HFFc6 (cell line): ENCODE measurements at regions not wholly inside any gene's neighbourhood (a gene's known extent, or its start where the extent isn't known, plus 50 kb on each side); places are given as distances from the start of the nearest gene placed in this dataset.
"Not testable (repeated sequence)": the region's sequence is repeated elsewhere in the genome, so short reads cannot be mapped to it uniquely, and the experiment has no call there.

Experiments used
- DNase-seq: peaks from one replicate; pipeline ENCODE4 v3.0.0-alpha.2; 2018
- H3K27ac Mint-ChIP-seq: 2 replicates; pipeline ENCODE4 v1.8.0; 2020; ENCODE audit warnings: mild to moderate bottlenecking, mixed read lengths
- H3K27me3 Mint-ChIP-seq: 2 replicates; pipeline ENCODE4 v1.8.0; 2021; ENCODE audit warnings: mild to moderate bottlenecking, moderate library complexity, mixed read lengths; ENCODE audit not compliant: insufficient read depth
- H3K36me3 Mint-ChIP-seq: 2 replicates; pipeline ENCODE4 v1.8.0; 2021; ENCODE audit warnings: low read depth, mixed read lengths
- H3K4me1 Mint-ChIP-seq: 2 replicates; pipeline ENCODE4 v1.8.0; 2020; ENCODE audit warnings: low read depth, mixed read lengths
- H3K4me3 Mint-ChIP-seq: 2 replicates; pipeline ENCODE4 v1.8.0; 2020; ENCODE audit warnings: mild to moderate bottlenecking, moderate library complexity, mixed read lengths
- H3K9me3 Mint-ChIP-seq: 2 replicates; pipeline ENCODE4 v1.8.0; 2020; ENCODE audit warnings: mild to moderate bottlenecking, mixed read lengths
- CTCF ChIP-seq: fragments of 200-600 bp; sonication (generic); IDR thresholded peaks from 2 replicates; pipeline ENCODE4 v1.5.0; 2021; ENCODE audit warnings: antibody characterized with exemption, mild to moderate bottlenecking

- TF ChIP-seq CTCF, result peak; percentile 14; the same call in 1 of the 2 replicates
- H3K27me3 Mint-ChIP-seq, result peaks cover 34% of the 10 kb centered on the region
- not testable (repeated sequence) for H3K27ac Mint-ChIP-seq, H3K36me3 Mint-ChIP-seq, H3K4me3 Mint-ChIP-seq, H3K4me1 Mint-ChIP-seq, DNase-seq, H3K9me3 Mint-ChIP-seq
These were observed 52.7 kb upstream of the FOXO6 start for GRCh38 chr1:41308520-41308919.

- Mint-ChIP-seq H3K36me3 (peaks cover 6% of the 10 kb centered on the region; the same call in 1 of the 2 replicates), H3K4me1 (no peaks in the 10 kb centered on the region), H3K27ac (no peak overlapping the region), H3K9me3 (peaks cover 5% of the 10 kb centered on the region; the same call in 1 of the 2 replicates), H3K4me3 (no peak overlapping the region), H3K27me3 (peaks cover 43% of the 10 kb centered on the region)
- DNase-seq, result no peak
- TF ChIP-seq CTCF, result no peak
These were observed 55.5 kb upstream of the FOXO6 start for GRCh38 chr1:41305576-41306363.

GRCh38 chr1:41296506-41296905, 54.4 kb upstream of the SCMH1 start:
- Mint-ChIP-seq H3K9me3 (no peaks in the 10 kb centered on the region), H3K4me1 (no peaks in the 10 kb centered on the region), H3K4me3 (no peak overlapping the region), H3K36me3 (no peaks in the 10 kb centered on the region), H3K27ac (no peak overlapping the region), H3K27me3 (peaks cover 25% of the 10 kb centered on the region)
- TF ChIP-seq CTCF, result no peak
- no peak for DNase-seq

- no peak for TF ChIP-seq CTCF
- Mint-ChIP-seq H3K27me3 (peaks cover 37% of the 10 kb centered on the region), H3K9me3 (no peaks in the 10 kb centered on the region), H3K36me3 (no peaks in the 10 kb centered on the region), H3K4me1 (no peaks in the 10 kb centered on the region), H3K27ac (no peak overlapping the region), H3K4me3 (no peak overlapping the region)
- no peak for DNase-seq
These were observed 52.1 kb upstream of the SCMH1 start for GRCh38 chr1:41294216-41294615.

GRCh38 chr1:41293779-41294178, 51.7 kb upstream of the SCMH1 start:
- Mint-ChIP-seq H3K4me1 (no peaks in the 10 kb centered on the region), H3K36me3 (no peaks in the 10 kb centered on the region), H3K9me3 (no peaks in the 10 kb centered on the region), H3K4me3 (no peak overlapping the region), H3K27me3 (peaks cover 36% of the 10 kb centered on the region), H3K27ac (no peak overlapping the region)
- TF ChIP-seq CTCF, result no peak
- no peak for DNase-seq
